Mucosa of rectum (tissue), 2 donors: ENCODE measurements at regions not wholly inside any gene's neighbourhood (a gene's known extent, or its start where the extent isn't known, plus 50 kb on each side); places are given as distances from the start of the nearest gene placed in this dataset.

Experiments
- H3K27ac ChIP-seq, 2 donors: one replicate each; pipeline ENCODE4 v1.7.0; 2013; ENCODE audit warnings: inconsistent platforms in 2 of 2, low read depth in 2 of 2, low read length in 2 of 2
- H3K27me3 ChIP-seq, 2 donors: one replicate each; pipeline ENCODE4 v1.7.0; 2013; ENCODE audit warnings: low read length in 2 of 2; ENCODE audit not compliant: control insufficient read depth in 2 of 2, insufficient read depth in 2 of 2
- H3K36me3 ChIP-seq, 2 donors: one replicate each; pipeline ENCODE4 v1.7.0; 2013; ENCODE audit warnings: low read length in 2 of 2; ENCODE audit not compliant: control insufficient read depth in 2 of 2, insufficient read depth in 2 of 2
- H3K4me1 ChIP-seq, 2 donors: one replicate each; pipeline ENCODE4 v1.7.0; 2013; ENCODE audit warnings: low read length in 2 of 2, mild to moderate bottlenecking in 1 of 2; ENCODE audit not compliant: control insufficient read depth in 2 of 2, insufficient read depth in 2 of 2
- H3K4me3 ChIP-seq, 2 donors: one replicate each; pipeline ENCODE4 v1.7.0; 2013; ENCODE audit warnings: low read length in 2 of 2
- H3K9ac ChIP-seq, 2 donors: one replicate each; pipeline ENCODE4 v1.7.0; 2013; ENCODE audit warnings: low read length in 2 of 2, low read depth in 1 of 2, mild to moderate bottlenecking in 1 of 2
- H3K9me3 ChIP-seq, 2 donors: one replicate each; pipeline ENCODE4 v1.7.0; 2013; ENCODE audit warnings: low read length in 2 of 2; ENCODE audit not compliant: control insufficient read depth in 2 of 2
- donor health status: healthy.
- donor health status: Normal muscosa, but diverticular disease.

- Histone ChIP-seq H3K27me3 (no peaks in the 10 kb centered on the region), H3K4me1 (no peaks in the 10 kb centered on the region), H3K4me3 (no peak overlapping the region), H3K9ac (no peak overlapping the region), H3K27ac (peak overlapping the region; percentile 38 to 46), H3K9me3 (no peaks in the 10 kb centered on the region), H3K36me3 (no peaks in the 10 kb centered on the region)
Measured at GRCh38 chr6:105896821-105897095, 189.4 kb upstream of the PRDM1 start.

GRCh38 chr6:105896052-105896820 is 189.9 kb upstream of the PRDM1 start:
- Histone ChIP-seq H3K27me3 (no peaks in the 10 kb centered on the region), H3K4me3 (no peak overlapping the region), H3K9ac (no peak overlapping the region), H3K4me1 (no peaks in the 10 kb centered on the region), H3K36me3 (no peaks in the 10 kb centered on the region), H3K27ac (peak overlapping the region in 1 of 2 donors; percentile 46), H3K9me3 (no peaks in the 10 kb centered on the region)

GRCh38 chr6:105894556-105894955 is 191.6 kb upstream of the PRDM1 start:
- Histone ChIP-seq H3K27me3 (no peaks in the 10 kb centered on the region), H3K4me1 (no peaks in the 10 kb centered on the region), H3K9me3 (no peaks in the 10 kb centered on the region), H3K4me3 (no peak overlapping the region), H3K9ac (no peak overlapping the region), H3K27ac (peak overlapping the region in 1 of 2 donors; percentile 43), H3K36me3 (no peaks in the 10 kb centered on the region)

GRCh38 chr6:105893741-105894140 is 192.4 kb upstream of the PRDM1 start:
- no peaks in the 10 kb centered on the region for H3K4me1 ChIP-seq
- H3K27me3 ChIP-seq: no peaks in the 10 kb centered on the region
- no peak overlapping the region for H3K4me3 ChIP-seq
- H3K36me3 ChIP-seq: no peaks in the 10 kb centered on the region
- H3K27ac ChIP-seq: peak overlapping the region; percentile 36 to 43
- no peaks in the 10 kb centered on the region for H3K9me3 ChIP-seq
- H3K9ac ChIP-seq: no peak overlapping the region

- no peaks in the 10 kb centered on the region for H3K27me3 ChIP-seq
- peak overlapping the region in 1 of 2 donors; percentile 16 for H3K4me3 ChIP-seq
- no peaks in the 10 kb centered on the region for H3K9me3 ChIP-seq
- H3K36me3 ChIP-seq: no peaks in the 10 kb centered on the region
- H3K4me1 ChIP-seq: no peaks in the 10 kb centered on the region
- H3K27ac ChIP-seq: peak overlapping the region; percentile 24 to 72
- no peak overlapping the region for H3K9ac ChIP-seq
Measured at GRCh38 chr6:105892577-105893262, 193.4 kb upstream of the PRDM1 start.

- Histone ChIP-seq H3K9me3 (no peaks in the 10 kb centered on the region), H3K4me3 (no peak overlapping the region), H3K4me1 (no peaks in the 10 kb centered on the region), H3K27me3 (no peaks in the 10 kb centered on the region), H3K9ac (no peak overlapping the region), H3K27ac (no peak overlapping the region), H3K36me3 (no peaks in the 10 kb centered on the region)
Measured at GRCh38 chr6:105890521-105891244, 195.5 kb upstream of the PRDM1 start.

- Histone ChIP-seq H3K36me3 (no peaks in the 10 kb centered on the region), H3K4me1 (no peaks in the 10 kb centered on the region), H3K27ac (no peak overlapping the region), H3K4me3 (no peak overlapping the region), H3K27me3 (no peaks in the 10 kb centered on the region), H3K9ac (no peak overlapping the region), H3K9me3 (no peaks in the 10 kb centered on the region)
Measured at GRCh38 chr6:105889902-105890301, 196.2 kb upstream of the PRDM1 start.

GRCh38 chr6:105886814-105887544 is 199.2 kb upstream of the PRDM1 start:
- Histone ChIP-seq H3K27me3 (no peaks in the 10 kb centered on the region), H3K4me1 (no peaks in the 10 kb centered on the region), H3K9ac (no peak overlapping the region), H3K4me3 (no peak overlapping the region), H3K27ac (no peak overlapping the region), H3K9me3 (no peaks in the 10 kb centered on the region), H3K36me3 (no peaks in the 10 kb centered on the region)

GRCh38 chr6:105886066-105886813 is 199.9 kb upstream of the PRDM1 start:
- H3K4me3 ChIP-seq: no peak overlapping the region
- no peak overlapping the region for H3K9ac ChIP-seq
- H3K27ac ChIP-seq: no peak overlapping the region
- no peaks in the 10 kb centered on the region for H3K27me3 ChIP-seq
- no peaks in the 10 kb centered on the region for H3K36me3 ChIP-seq
- no peaks in the 10 kb centered on the region for H3K4me1 ChIP-seq
- no peaks in the 10 kb centered on the region for H3K9me3 ChIP-seq
